ENCODE measurements at regions not wholly inside any gene's neighbourhood (a gene's known extent, or its start where the extent isn't known, plus 50 kb on each side); places are given as distances from the start of the nearest gene placed in this dataset.

DNA sequence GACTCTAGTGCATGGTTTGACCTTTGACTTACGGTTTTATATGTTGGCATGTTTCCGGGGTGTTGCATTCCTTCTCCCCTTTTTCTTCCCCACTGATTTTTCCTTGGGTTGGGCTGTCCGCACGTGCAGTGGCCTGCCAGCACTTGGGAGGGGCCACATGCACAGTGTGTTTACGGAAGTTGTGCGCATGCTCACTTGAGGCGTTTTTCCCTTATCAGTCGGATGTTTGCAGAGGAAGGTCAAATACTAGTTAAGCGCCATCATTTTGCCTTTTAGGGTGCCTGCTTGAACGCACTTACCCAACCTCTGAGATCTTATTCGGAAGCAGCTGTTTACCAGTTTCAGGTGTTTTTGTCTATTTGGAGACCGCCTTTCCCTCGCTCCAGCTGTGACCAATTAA is 653.9 kb upstream of the AADAT start:
- Histone ChIP-seq H3K36me3 (no peaks in the 10 kb centered on the region), H3K4me1 (no peaks in the 10 kb centered on the region), H3K4me3 (no peak overlapping the region), H3K27me3 (no peaks in the 10 kb centered on the region), H3K9me3 (no peaks in the 10 kb centered on the region), H3K27ac (no peak overlapping the region)
- no peak for DNase-seq
- intact Hi-C loops (cut with DNase I) = no loop called here
- TF ChIP-seq CTCF (IDR thresholded peaks at IDR 0.05) = no peak
- no peak for TF ChIP-seq POLR2A (IDR thresholded peaks at IDR 0.05)
- WGBS, 2 donors = 78 to 88% methylated on average over 13 of the region's 13 CpGs

- H3K27ac ChIP-seq = no peak overlapping the region
- H3K36me3 ChIP-seq = no peaks in the 10 kb centered on the region
- no peak for TF ChIP-seq CTCF (IDR thresholded peaks at IDR 0.05)
- no peak for TF ChIP-seq POLR2A (IDR thresholded peaks at IDR 0.05)
- H3K4me1 ChIP-seq = no peaks in the 10 kb centered on the region
- H3K4me3 ChIP-seq = no peak overlapping the region
- no peak for DNase-seq
- intact Hi-C loops (cut with DNase I) = no loop called here
- no peaks in the 10 kb centered on the region for H3K9me3 ChIP-seq
- H3K27me3 ChIP-seq = no peaks in the 10 kb centered on the region
- WGBS, 2 donors = 73 to 81% methylated on average over 4 of the region's 4 CpGs
These were observed 652.1 kb upstream of the AADAT start for GRCh38 chr4:170741856-170742255.

DNA sequence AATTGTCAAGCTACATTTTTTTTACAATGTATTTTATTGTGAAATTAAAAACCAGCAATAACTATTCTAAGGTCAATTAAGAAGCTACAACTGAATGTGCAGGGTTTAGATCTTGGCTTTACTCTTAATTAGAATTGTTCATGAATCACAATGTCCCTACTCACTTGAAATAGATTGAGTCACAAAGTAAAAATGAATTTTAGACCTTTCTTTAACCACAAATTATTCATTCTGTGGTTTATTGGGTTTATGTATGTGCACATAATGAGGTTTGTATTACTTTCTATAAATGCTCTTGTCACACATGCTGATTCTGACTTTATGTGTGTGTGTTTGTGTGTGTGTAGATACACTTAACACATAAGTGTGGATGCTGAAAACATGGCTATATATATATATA is 647.0 kb upstream of the AADAT start:
- H3K4me3 ChIP-seq = no peak overlapping the region
- H3K27me3 ChIP-seq = no peaks in the 10 kb centered on the region
- H3K4me1 ChIP-seq = no peaks in the 10 kb centered on the region
- H3K27ac ChIP-seq = no peak overlapping the region
- H3K36me3 ChIP-seq = no peaks in the 10 kb centered on the region
- no peak for DNase-seq
- intact Hi-C loops (cut with DNase I) = no loop called here
- TF ChIP-seq CTCF (IDR thresholded peaks at IDR 0.05) (no peak), POLR2A (IDR thresholded peaks at IDR 0.05) (no peak)
- no peaks in the 10 kb centered on the region for H3K9me3 ChIP-seq

DNA sequence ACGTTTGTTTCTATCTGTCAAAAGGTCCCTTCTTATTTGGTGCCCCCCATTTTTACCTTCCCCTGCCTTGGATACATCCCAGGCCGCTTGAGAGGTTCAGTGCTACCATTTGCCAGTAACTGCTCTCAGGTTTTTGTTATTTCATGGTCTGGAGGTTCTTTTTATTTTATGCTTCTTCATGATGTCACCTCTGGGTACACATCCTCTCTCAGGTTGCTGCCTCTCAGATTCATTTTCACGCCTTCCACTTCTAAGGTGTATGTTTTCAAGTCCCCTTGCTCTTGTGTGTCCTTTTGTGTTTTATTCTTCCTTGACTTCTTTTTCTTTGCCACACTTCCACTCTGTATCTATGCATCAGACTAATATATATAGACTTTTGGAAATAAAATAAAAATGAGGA is 640.1 kb upstream of the AADAT start:
- no peaks in the 10 kb centered on the region for H3K9me3 ChIP-seq
- no peaks in the 10 kb centered on the region for H3K4me1 ChIP-seq
- H3K36me3 ChIP-seq = no peaks in the 10 kb centered on the region
- H3K27me3 ChIP-seq = no peaks in the 10 kb centered on the region
- H3K27ac ChIP-seq = no peak overlapping the region
- intact Hi-C loops (cut with DNase I) = no loop called here
- WGBS, 2 donors = 54 to 60% methylated on average over 3 of the region's 3 CpGs
- TF ChIP-seq CTCF (IDR thresholded peaks at IDR 0.05) (no peak), POLR2A (IDR thresholded peaks at IDR 0.05) (no peak)
- DNase-seq = no peak
- no peak overlapping the region for H3K4me3 ChIP-seq

DNA sequence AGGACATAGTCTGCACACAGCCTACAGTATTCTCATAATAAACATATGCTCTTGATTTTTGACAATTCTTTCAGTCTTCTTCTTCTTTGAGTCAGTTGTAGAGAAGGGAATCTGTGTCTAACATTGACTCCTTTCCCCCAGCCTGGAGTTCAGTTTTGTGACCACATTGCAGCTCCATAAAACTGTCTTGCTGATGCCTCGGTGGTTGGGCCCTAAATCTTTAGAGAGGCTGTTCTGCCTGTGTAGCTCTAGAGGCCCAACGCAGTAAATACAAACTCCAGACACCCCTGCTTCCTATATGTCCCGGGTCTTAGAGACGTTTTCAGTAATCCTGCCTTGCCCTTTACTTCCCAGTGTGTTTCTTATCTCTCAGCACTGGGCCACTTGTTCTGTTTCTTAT is 639.5 kb upstream of the AADAT start:
- TF ChIP-seq POLR2A (IDR thresholded peaks at IDR 0.05) (no peak), CTCF (IDR thresholded peaks at IDR 0.05) (no peak)

More for the DNA sequence above, 639.5 kb upstream of the AADAT start:
- no peak for DNase-seq
- no peaks in the 10 kb centered on the region for H3K9me3 ChIP-seq
- no peak overlapping the region for H3K4me3 ChIP-seq
- no peaks in the 10 kb centered on the region for H3K36me3 ChIP-seq
- intact Hi-C loops (cut with DNase I) = no loop called here
- 51 to 63% methylated on average over 4 of the region's 4 CpGs for WGBS, 2 donors
- H3K27me3 ChIP-seq = no peaks in the 10 kb centered on the region
- H3K4me1 ChIP-seq = no peaks in the 10 kb centered on the region
- H3K27ac ChIP-seq = no peak overlapping the region

Data from esophagus squamous epithelium (tissue), 5 donors.